MCF 10A (cell line): ENCODE measurements at regions not wholly inside any gene's neighbourhood (a gene's known extent, or its start where the extent isn't known, plus 50 kb on each side); places are given as distances from the start of the nearest gene placed in this dataset.

Experiments
- BruUV-seq: library from RNA; stranded (reverse); fragments of 400-500 nt; replicated peaks from 2 replicates; lab custom pipeline; 2021; lab: Mats Ljungman, UMichigan
- CTCF ChIA-PET: fragments of 300-600 bp; sonication (Branson Sonifier 250); formaldehyde crosslinking; extraction: SDS; loops from one replicate; lab custom pipeline; 2021; ENCODE audit warnings: antibody characterized with exemption, inconsistent platforms; lab: Yijun Ruan, JAX
- POLR2A ChIA-PET: fragments of 300-600, 350-650 bp; sonication (Branson Sonifier 250); formaldehyde crosslinking; extraction: SDS; loops from one replicate; lab custom pipeline; 2020; ENCODE audit warnings: antibody characterized with exemption, inconsistent platforms; lab: Yijun Ruan, JAX
- DNase-seq: peaks from one replicate; pipeline ENCODE4 v3.0.0-alpha.2; 2018; ENCODE audit not compliant: unreplicated experiment
- H3K27ac Mint-ChIP-seq: one replicate; pipeline ENCODE4 v1.8.0; 2022; ENCODE audit warnings: mild to moderate bottlenecking, low read depth, mixed read lengths; ENCODE audit not compliant: unreplicated experiment
- H3K27me3 Mint-ChIP-seq: one replicate; pipeline ENCODE4 v1.8.0; 2022; ENCODE audit warnings: mixed read lengths; ENCODE audit not compliant: insufficient read depth, unreplicated experiment
- H3K36me3 Mint-ChIP-seq: one replicate; pipeline ENCODE4 v1.8.0; 2022; ENCODE audit warnings: mild to moderate bottlenecking, moderate library complexity, mixed read lengths; ENCODE audit not compliant: insufficient read depth, unreplicated experiment
- H3K4me1 Mint-ChIP-seq: one replicate; pipeline ENCODE4 v1.8.0; 2022; ENCODE audit warnings: mixed read lengths; ENCODE audit not compliant: insufficient read depth, unreplicated experiment
- H3K4me3 Mint-ChIP-seq: one replicate; pipeline ENCODE4 v1.8.0; 2022; ENCODE audit warnings: mild to moderate bottlenecking, moderate library complexity, mixed read lengths; ENCODE audit not compliant: unreplicated experiment
- H3K9me3 Mint-ChIP-seq: one replicate; pipeline ENCODE4 v1.8.0; 2022; ENCODE audit warnings: mixed read lengths; ENCODE audit not compliant: unreplicated experiment
- intact Hi-C: fragments of 100-400 bp; cut with micrococcal nuclease; formaldehyde crosslinking; loops from 2 replicates; pipeline ENCODE4 v1.14.1; 2022
- TF ChIP-seq, protein P1 (sequence below): fragments of 200-600 bp; IDR thresholded peaks from one replicate; pipeline ENCODE4 v1.8.0; 2022; ENCODE audit warnings: antibody characterized with exemption, mild to moderate bottlenecking; ENCODE audit not compliant: unreplicated experiment

GRCh38 chr12:88723219-88723618 is 142.9 kb upstream of the KITLG start:
- no peaks in the 10 kb centered on the region for H3K9me3 Mint-ChIP-seq
- H3K27ac Mint-ChIP-seq, result peak overlapping the region; percentile 68
- no TSS peak for BruUV-seq
- H3K4me1 Mint-ChIP-seq, result peaks cover 31% of the 10 kb centered on the region
- peak; percentile 80 for DNase-seq
- intact Hi-C loops, result no loop called here
- H3K36me3 Mint-ChIP-seq, result no peaks in the 10 kb centered on the region
- TF ChIP-seq, protein P1, sequence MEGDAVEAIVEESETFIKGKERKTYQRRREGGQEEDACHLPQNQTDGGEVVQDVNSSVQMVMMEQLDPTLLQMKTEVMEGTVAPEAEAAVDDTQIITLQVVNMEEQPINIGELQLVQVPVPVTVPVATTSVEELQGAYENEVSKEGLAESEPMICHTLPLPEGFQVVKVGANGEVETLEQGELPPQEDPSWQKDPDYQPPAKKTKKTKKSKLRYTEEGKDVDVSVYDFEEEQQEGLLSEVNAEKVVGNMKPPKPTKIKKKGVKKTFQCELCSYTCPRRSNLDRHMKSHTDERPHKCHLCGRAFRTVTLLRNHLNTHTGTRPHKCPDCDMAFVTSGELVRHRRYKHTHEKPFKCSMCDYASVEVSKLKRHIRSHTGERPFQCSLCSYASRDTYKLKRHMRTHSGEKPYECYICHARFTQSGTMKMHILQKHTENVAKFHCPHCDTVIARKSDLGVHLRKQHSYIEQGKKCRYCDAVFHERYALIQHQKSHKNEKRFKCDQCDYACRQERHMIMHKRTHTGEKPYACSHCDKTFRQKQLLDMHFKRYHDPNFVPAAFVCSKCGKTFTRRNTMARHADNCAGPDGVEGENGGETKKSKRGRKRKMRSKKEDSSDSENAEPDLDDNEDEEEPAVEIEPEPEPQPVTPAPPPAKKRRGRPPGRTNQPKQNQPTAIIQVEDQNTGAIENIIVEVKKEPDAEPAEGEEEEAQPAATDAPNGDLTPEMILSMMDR, result no peak
- ChIA-PET CTCF (interaction anchor here (1.2 kb wide), 1 partner anchor 270 kb away, joined by 8 read pairs; no protein-coding TSS in a partner anchor), POLR2A (interaction anchor here (1.3 kb wide), 1 partner anchor 10 kb away, joined by 4 read pairs; no protein-coding TSS in a partner anchor)
- H3K27me3 Mint-ChIP-seq, result no peaks in the 10 kb centered on the region
- no peak overlapping the region for H3K4me3 Mint-ChIP-seq

DNA sequence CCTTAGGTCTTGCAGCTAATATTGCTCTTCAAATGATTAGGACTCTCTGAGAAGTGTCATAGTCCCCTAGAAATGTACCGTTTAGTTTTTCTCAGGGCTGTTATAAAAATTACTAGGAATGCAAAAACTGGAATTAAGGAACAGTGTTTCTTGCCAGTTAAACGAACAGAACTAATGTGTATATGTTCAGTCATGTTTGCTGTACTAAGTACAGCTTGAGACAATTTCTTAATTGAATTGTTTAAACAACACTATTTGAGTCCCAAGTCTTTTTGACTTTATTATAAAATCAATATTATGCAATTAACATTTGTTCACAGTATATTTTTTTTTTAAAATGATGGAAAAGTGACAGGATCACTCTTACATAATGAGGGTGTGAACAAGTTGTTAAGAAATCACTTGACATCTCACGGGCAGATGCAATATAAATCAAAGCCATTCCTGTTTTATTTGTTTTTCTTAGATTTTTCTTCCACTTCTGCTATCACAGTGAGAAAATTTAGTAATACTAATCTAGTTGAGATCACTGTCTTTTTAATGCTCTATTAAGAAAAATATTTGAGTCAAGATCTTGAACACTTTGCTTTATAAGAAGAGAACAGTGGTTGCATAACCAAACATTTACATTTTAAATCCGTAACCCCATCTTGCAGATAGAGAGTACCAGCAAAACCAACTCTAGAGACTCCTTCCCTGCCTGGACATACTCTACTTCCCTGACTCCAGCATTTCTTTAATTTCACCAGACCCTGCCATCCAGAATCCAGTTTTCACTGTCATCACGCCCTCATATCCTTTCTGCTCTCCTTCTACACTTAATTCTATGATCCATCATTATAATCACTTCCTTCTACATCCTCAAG is 140.7 kb upstream of the KITLG start:
- BruUV-seq, result no TSS peak
- H3K4me1 Mint-ChIP-seq, result peaks cover 36% of the 10 kb centered on the region
- ChIA-PET CTCF (no interaction called here), POLR2A (no interaction called here)
- H3K4me3 Mint-ChIP-seq, result no peak overlapping the region
- TF ChIP-seq, protein P1, result no peak
- DNase-seq, result no peak
- H3K36me3 Mint-ChIP-seq, result no peaks in the 10 kb centered on the region
- H3K9me3 Mint-ChIP-seq, result no peaks in the 10 kb centered on the region
- no peak overlapping the region for H3K27ac Mint-ChIP-seq
- intact Hi-C loops, result no loop called here
- H3K27me3 Mint-ChIP-seq, result no peaks in the 10 kb centered on the region

DNA sequence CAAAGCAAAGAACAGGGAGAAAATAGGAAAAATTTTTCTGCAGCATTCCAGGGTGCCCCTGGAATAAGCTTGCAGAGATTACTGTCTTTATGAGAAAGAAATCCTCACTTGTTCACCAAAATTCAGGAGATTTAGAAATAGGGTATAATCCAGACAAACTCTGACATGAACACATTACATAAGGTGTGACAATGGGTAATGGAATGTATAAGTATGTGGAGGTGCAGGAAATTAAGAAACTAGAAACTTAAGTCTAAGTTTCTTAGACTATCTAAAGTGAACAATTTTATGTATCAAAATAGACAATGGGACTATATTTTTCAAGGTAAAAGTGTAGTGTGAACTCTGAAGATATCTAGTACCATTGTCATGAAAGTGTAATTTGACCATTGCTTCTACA is 140.0 kb upstream of the KITLG start:
- Mint-ChIP-seq H3K4me3 (no peak overlapping the region), H3K9me3 (no peaks in the 10 kb centered on the region), H3K36me3 (no peaks in the 10 kb centered on the region), H3K27me3 (no peaks in the 10 kb centered on the region), H3K4me1 (peaks cover 36% of the 10 kb centered on the region), H3K27ac (no peak overlapping the region)
- BruUV-seq, result no TSS peak
- CTCF ChIA-PET, result no interaction called here
- TF ChIP-seq, protein P1, result no peak
- POLR2A ChIA-PET, result interaction anchor here (0.6 kb wide), 1 partner anchor 579 kb away, joined by 3 read pairs; the partner anchor contains the start of gene CEP290
- DNase-seq, result no peak
- intact Hi-C loops, result no loop called here

DNA sequence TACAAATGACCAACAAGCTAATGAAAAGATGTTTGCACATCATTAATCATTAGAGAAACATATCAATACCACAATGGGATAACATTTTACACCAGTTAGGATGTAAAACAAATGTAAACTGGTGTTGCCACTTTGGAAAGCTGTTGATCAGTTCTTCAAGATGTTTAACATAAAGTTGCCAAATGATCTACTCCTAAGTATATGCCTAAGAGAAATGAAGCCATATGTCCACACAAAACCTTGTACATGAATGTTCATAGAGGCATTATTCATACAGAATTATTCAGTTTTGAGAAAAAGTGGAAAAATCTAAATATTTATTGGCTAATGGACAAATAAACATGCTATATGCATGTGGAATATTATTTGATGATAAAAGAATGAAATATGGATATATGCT is 136.9 kb upstream of the KITLG start:
- Mint-ChIP-seq H3K4me1 (peaks cover 20% of the 10 kb centered on the region), H3K27ac (no peak overlapping the region)
- no TSS peak for BruUV-seq

More for the DNA sequence above, 136.9 kb upstream of the KITLG start:
- Mint-ChIP-seq H3K9me3 (no peaks in the 10 kb centered on the region), H3K36me3 (no peaks in the 10 kb centered on the region), H3K27me3 (no peaks in the 10 kb centered on the region), H3K4me3 (no peak overlapping the region)
- POLR2A ChIA-PET, result interaction anchor here (1.3 kb wide), 1 partner anchor 10 kb away, joined by 5 read pairs; no protein-coding TSS in a partner anchor
- CTCF ChIA-PET, result interaction anchor here (0.6 kb wide), 1 partner anchor 83 kb away, joined by 3 read pairs; no protein-coding TSS in a partner anchor
- DNase-seq, result no peak
- intact Hi-C loops, result no loop called here
- TF ChIP-seq, protein P1, result no peak
